ENCODE measurements at regions not wholly inside any gene's neighbourhood (a gene's known extent, or its start where the extent isn't known, plus 50 kb on each side); places are given as distances from the start of the nearest gene placed in this dataset.
"Not testable (repeated sequence)": the region's sequence is repeated elsewhere in the genome, so short reads cannot be mapped to it uniquely, and the experiment has no call there.

GRCh38 chrX:25442499-25442898 lies 426.7 kb upstream of the ARX start:
- DNase-seq (ENCODE audit: low read depth): no peak

- DNase-seq (ENCODE audit: low read depth): no peak
Measured at GRCh38 chrX:25433307-25433706, 417.5 kb upstream of the ARX start.

- no peak for DNase-seq (ENCODE audit: low read depth)
Measured at GRCh38 chrX:25432396-25432795, 416.6 kb upstream of the ARX start.

GRCh38 chrX:25427873-25428555 lies 412.2 kb upstream of the ARX start:
- no peak for DNase-seq (ENCODE audit: low read depth)

GRCh38 chrX:25404163-25404562 lies 388.4 kb upstream of the ARX start:
- not testable (repeated sequence) for DNase-seq (ENCODE audit: low read depth)

- no peak for DNase-seq (ENCODE audit: low read depth)
Measured at GRCh38 chrX:25389266-25389665, 373.5 kb upstream of the ARX start.

GRCh38 chrX:25383196-25383595 lies 367.4 kb upstream of the ARX start:
- no peak for DNase-seq (ENCODE audit: low read depth)

- no peak for DNase-seq (ENCODE audit: low read depth)
Measured at GRCh38 chrX:25356456-25356855, 340.7 kb upstream of the ARX start.

- DNase-seq (ENCODE audit: low read depth): no peak
Measured at GRCh38 chrX:25344161-25344936, 328.6 kb upstream of the ARX start.

GRCh38 chrX:25343060-25343459 lies 327.3 kb upstream of the ARX start:
- DNase-seq (ENCODE audit: low read depth): no peak

- no peak for DNase-seq (ENCODE audit: low read depth)
Measured at GRCh38 chrX:25337841-25338240, 322.1 kb upstream of the ARX start.

- DNase-seq (ENCODE audit: low read depth): no peak
Measured at GRCh38 chrX:25300994-25301393, 285.2 kb upstream of the ARX start.

- DNase-seq (ENCODE audit: low read depth): no peak
Measured at GRCh38 chrX:25296850-25297249, 281.1 kb upstream of the ARX start.

GRCh38 chrX:25295466-25295865 lies 279.7 kb upstream of the ARX start:
- no peak for DNase-seq (ENCODE audit: low read depth)

- no peak for DNase-seq (ENCODE audit: low read depth)
Measured at GRCh38 chrX:25290132-25290531, 274.4 kb upstream of the ARX start.

GRCh38 chrX:25288676-25289075 lies 272.9 kb upstream of the ARX start:
- no peak for DNase-seq (ENCODE audit: low read depth)

- DNase-seq (ENCODE audit: low read depth): no peak
Measured at GRCh38 chrX:25287521-25287920, 271.8 kb upstream of the ARX start.

- no peak for DNase-seq (ENCODE audit: low read depth)
Measured at GRCh38 chrX:25285598-25285997, 269.8 kb upstream of the ARX start.

GRCh38 chrX:25279510-25279909 lies 263.7 kb upstream of the ARX start:
- no peak for DNase-seq (ENCODE audit: low read depth)

GRCh38 chrX:25278341-25278740 lies 262.6 kb upstream of the ARX start:
- no peak for DNase-seq (ENCODE audit: low read depth)

GRCh38 chrX:25277574-25277973 lies 261.8 kb upstream of the ARX start:
- DNase-seq (ENCODE audit: low read depth): no peak

- DNase-seq (ENCODE audit: low read depth): no peak
Measured at GRCh38 chrX:25275159-25275558, 259.4 kb upstream of the ARX start.

GRCh38 chrX:25241461-25241860 lies 225.7 kb upstream of the ARX start:
- no peak for DNase-seq (ENCODE audit: low read depth)
